ENCODE measurements at regions not wholly inside any gene's neighbourhood (a gene's known extent, or its start where the extent isn't known, plus 50 kb on each side); places are given as distances from the start of the nearest gene placed in this dataset.
"Not testable (repeated sequence)": the region's sequence is repeated elsewhere in the genome, so short reads cannot be mapped to it uniquely, and the experiment has no call there.

GRCh38 chr5:116858020-116858419 lies 283.4 kb upstream of the SEMA6A start:
- DNase-seq (ENCODE audit: low read depth in 3 of 3) = not testable (repeated sequence)

GRCh38 chr5:116856271-116856670 lies 281.6 kb upstream of the SEMA6A start:
- no peak for DNase-seq (ENCODE audit: low read depth in 3 of 3)

DNA sequence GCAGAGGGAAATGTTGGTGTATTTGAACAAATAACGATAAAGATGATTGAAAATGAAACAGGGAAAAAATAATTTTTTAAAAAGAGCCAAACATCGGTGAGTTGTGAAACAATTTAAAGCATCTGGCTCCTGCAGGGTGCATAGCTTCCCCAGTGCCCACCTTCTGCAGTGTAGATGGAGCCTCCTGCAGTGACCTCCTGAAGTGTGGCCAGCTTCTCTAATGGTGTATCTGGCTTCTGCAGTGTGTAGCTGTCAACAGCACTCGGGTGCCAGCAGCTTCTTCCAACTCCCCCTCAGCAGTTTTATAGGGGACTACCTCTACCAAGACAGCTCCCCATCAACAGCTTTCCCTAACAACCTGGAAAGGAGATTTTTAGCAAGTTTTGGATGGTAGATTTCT lies 279.4 kb upstream of the SEMA6A start:
- DNase-seq (ENCODE audit: low read depth in 3 of 3) = no peak

DNA sequence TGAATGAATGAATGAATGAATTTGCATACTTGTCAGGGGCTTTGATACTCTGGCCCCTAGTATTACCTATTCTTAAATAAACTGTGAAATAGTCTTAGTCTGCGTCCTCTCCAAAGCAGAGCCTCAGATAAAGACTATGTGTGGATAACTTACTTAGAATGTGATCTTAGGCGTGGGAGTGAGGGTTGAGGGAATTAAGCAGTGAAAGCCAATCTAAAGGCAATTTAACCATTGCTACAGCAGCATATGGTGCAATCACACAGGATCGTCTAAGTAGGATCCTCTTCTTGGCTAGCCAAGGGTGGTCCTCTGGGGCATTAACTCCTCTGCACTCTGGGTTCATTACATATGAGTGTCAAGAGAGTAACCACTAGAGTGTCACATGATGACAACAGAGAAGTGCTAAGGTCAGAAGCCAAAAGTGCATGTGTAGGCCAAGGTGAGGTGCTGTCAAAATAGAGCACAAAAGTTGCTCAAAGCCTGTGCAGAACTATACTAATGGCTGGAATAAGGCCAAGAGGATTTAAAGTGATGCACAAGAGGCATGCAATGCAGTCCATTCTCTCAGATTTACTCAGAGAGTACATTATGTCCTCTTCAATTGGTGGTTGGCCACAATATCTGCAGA lies 274.4 kb upstream of the SEMA6A start:
- DNase-seq (ENCODE audit: low read depth in 3 of 3) = no peak

GRCh38 chr5:116847960-116848359 lies 273.3 kb upstream of the SEMA6A start:
- DNase-seq (ENCODE audit: low read depth in 3 of 3) = no peak

GRCh38 chr5:116844015-116844414 lies 269.4 kb upstream of the SEMA6A start:
- no peak for DNase-seq (ENCODE audit: low read depth in 3 of 3)

- no peak for DNase-seq (ENCODE audit: low read depth in 3 of 3)
Observed at GRCh38 chr5:116842514-116842961, 267.9 kb upstream of the SEMA6A start.

DNA sequence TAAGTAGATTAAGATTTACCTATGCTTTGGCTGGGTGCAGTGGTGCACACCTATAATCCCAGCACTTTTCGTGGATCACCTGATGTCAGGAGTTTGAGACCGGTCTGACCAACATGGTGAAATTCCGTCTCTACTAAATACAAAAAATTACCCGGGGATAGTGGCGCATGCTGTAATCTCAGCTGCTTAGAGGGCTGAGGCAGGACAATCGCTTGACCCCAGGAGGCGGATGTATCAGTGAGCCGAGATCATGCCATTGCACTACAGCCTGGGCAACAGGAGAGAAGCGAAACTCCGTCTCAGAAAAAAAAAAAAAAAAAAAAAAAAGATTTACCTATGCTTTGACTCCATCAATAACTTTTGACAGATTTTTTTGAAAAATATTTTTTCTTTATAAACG lies 267.1 kb upstream of the SEMA6A start:
- DNase-seq (ENCODE audit: low read depth in 3 of 3) = no peak

DNA sequence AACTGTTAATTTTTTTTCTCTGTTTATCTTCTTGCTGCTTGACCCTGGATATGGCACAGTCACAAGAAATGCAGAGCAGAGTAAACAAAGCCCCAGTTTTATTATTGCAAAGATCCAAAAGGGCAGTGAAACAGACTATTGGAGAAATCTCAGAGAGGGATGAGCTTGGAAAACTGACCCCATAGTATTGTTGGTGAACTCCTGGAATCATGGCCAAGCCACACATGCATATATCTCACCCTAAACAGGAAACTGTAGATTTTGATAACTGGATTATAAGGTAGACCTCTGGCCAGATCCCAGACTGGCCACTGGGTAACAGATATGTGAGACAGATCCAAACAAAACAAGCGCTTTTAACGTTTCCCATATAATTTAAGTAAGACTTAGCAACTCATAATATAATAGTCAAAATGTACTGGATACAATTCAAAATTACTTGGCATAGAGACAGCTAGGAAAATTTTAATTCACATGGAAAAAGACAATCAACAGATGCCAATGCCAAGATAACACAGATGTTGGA lies 263.5 kb upstream of the SEMA6A start:
- no peak for DNase-seq (ENCODE audit: low read depth in 3 of 3)

DNA sequence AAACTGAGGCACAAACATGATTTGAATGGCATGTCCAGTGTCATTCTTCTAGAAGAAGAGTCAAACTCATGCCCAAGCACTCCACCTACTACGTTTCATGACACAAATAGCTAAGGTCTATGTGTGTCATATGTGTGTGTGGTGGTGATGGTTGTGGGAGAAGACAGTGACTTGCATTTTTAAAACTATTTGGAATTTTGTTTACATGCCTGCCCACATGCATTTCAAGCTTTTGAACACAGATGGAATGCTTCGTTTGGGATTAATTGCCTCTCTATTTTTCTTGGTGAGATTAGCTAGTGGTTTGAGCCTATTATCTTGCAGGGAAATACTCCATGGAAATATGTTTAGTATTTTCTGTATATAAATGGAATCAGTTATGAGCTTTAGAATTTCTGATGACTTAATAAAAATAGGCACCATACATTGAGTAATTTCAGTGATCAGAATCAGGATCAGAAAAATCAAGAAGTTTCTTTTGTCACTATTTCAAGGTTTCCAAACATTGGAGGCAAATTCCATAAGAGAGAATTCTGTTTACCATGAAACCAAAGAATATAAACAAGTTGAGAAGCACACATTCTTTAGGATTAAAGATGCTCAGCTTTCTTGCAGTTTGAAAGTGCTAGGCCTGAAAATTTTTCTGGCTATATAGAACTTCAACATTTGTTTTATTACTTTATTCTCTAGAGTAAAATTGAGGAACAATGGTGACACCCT lies 260.3 kb upstream of the SEMA6A start:
- DNase-seq (ENCODE audit: low read depth in 3 of 3) = no peak

DNA sequence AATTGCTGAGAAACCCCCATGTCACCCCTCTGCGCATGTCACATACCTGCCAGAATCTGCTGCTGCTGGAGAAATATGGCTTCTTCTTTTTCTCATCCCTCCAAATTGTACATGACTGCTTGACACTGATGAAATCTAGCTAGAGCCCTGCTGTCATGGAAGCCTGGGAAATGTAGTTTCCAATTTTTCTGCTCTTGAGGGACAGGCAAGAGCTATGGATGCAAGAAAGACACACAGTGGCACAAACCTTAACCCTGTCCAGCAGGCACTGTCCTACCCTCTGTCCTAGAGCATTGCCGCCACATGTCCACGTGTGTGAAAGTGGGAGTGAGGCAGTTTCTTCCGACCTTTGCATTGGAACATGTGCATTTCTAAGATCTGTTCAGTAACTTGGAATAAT lies 255.5 kb upstream of the SEMA6A start:
- no peak for DNase-seq (ENCODE audit: low read depth in 3 of 3)

DNA sequence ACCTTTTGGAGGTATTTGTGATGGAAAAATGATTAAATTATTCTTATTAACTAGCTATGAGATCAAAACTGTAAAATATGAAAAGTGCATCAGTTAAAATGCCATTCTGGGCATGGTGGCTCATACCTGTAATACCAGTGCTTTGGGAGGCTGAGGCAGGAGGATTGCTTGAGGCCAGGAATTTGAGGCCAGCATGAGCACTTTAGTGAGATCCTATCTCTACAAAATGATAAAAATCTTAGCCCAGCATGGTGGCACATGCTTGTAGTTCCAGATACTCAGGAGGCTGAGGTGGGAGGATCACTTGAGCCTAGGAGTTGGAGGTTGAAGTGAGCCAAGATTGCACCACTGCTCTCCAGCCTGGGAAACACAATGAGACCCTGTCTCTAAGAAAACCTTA lies 252.5 kb upstream of the SEMA6A start:
- no peak for DNase-seq (ENCODE audit: low read depth in 3 of 3)

- no peak for DNase-seq (ENCODE audit: low read depth in 3 of 3)
Observed at GRCh38 chr5:116825486-116825885, 250.9 kb upstream of the SEMA6A start.

GRCh38 chr5:116824751-116825438 lies 250.3 kb upstream of the SEMA6A start:
- DNase-seq (ENCODE audit: low read depth in 3 of 3) = no peak

DNA sequence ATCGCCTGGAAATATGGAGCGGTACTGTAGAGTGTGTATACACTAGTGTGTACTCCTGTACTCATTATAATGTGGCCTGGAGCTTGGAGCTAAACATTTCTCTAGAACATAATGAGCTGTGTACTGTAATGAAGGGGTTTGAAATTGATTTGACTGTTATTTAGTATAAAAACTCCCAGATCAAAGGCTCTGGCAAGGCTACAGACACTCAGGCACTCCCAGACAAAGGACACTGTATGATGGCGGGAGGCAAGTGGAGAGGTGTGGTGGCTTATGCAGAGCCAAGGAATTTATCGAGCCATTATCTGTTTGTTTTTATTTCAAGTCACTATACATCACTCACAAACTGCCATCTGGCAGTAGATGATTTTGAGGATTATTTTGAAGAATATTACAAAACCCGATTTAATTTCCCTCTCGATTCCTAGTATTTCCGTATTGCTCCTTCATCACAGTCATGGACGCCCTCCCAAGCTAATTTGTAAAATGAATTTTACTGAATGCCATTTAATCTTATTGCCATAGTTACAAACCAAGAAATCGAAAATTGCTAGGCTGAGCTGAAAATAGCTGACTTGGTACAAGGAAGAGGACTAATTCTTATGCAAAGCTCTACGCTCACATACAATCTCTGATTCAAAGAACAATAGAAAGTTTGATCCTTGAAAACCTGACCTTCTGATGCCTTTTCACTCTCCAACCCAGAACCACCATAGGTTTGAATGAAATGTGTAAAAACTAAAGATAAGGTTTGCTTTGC lies 240.2 kb upstream of the SEMA6A start:
- DNase-seq (ENCODE audit: low read depth in 3 of 3) = no peak

GRCh38 chr5:116813906-116814305 lies 239.3 kb upstream of the SEMA6A start:
- no peak for DNase-seq (ENCODE audit: low read depth in 3 of 3)

GRCh38 chr5:116813356-116813755 lies 238.7 kb upstream of the SEMA6A start:
- no peak for DNase-seq (ENCODE audit: low read depth in 3 of 3)

DNA sequence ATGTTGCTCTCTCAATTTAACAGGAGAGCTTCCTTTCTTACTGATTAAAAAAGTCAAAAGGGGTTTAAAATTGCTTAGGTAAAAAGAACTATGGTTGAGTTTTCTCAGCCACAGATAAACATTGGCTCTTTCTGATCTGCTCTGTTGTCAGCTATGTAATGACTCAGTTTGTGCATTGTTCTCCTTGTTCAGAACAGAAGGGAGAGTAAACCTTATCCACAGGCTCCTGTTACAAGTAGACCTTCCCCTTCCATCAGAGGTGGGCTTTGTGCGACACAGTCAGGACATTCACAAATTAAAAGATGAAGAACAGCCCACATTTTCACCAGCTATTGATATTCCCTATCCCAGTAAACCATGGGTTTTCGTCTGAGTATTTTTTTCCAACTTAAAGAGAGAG lies 236.3 kb upstream of the SEMA6A start:
- no peak for DNase-seq (ENCODE audit: low read depth in 3 of 3)

- DNase-seq (ENCODE audit: low read depth in 3 of 3) = no peak
Observed at GRCh38 chr5:116806836-116807235, 232.2 kb upstream of the SEMA6A start.

GRCh38 chr5:116799401-116799800 lies 224.8 kb upstream of the SEMA6A start:
- DNase-seq (ENCODE audit: low read depth in 3 of 3) = no peak

GRCh38 chr5:116795189-116795588 lies 220.6 kb upstream of the SEMA6A start:
- DNase-seq (ENCODE audit: low read depth in 3 of 3) = no peak

- DNase-seq (ENCODE audit: low read depth in 3 of 3) = no peak
Observed at GRCh38 chr5:116789522-116789921, 214.9 kb upstream of the SEMA6A start.

Measured in stimulated activated CD4-positive, alpha-beta T cell treated with anti-CD3 and anti-CD28 coated beads, TNF-alpha, amount 100 ng/mL, for 48 hours (primary cell).